HG02885 (cell line): ENCODE measurements at regions not wholly inside any gene's neighbourhood (a gene's known extent, or its start where the extent isn't known, plus 50 kb on each side); places are given as distances from the start of the nearest gene placed in this dataset.

Source experiments
- ATAC-seq: cut with Tn5 transposase; IDR thresholded peaks from one replicate; pipeline ENCODE4 v1.9.1; 2021; ENCODE audit warnings: mild to moderate bottlenecking; ENCODE audit not compliant: unreplicated experiment, poor library complexity

- ATAC-seq: no peak
These were observed 792.9 kb upstream of the GHITM start for GRCh38 chr10:83346266-83346910.

- no peak for ATAC-seq
These were observed 786.7 kb upstream of the GHITM start for GRCh38 chr10:83352588-83352987.

- no peak for ATAC-seq
These were observed 784.9 kb upstream of the GHITM start for GRCh38 chr10:83354456-83354855.

- no peak for ATAC-seq
These were observed 782.3 kb upstream of the GHITM start for GRCh38 chr10:83357004-83357403.

GRCh38 chr10:83357627-83358026 is 781.7 kb upstream of the GHITM start:
- ATAC-seq: no peak

GRCh38 chr10:83367036-83367435 is 772.3 kb upstream of the GHITM start:
- ATAC-seq: no peak

- no peak for ATAC-seq
These were observed 767.4 kb upstream of the GHITM start for GRCh38 chr10:83371696-83372490.

- no peak for ATAC-seq
These were observed 766.7 kb upstream of the GHITM start for GRCh38 chr10:83372646-83373045.

- no peak for ATAC-seq
These were observed 765.6 kb upstream of the GHITM start for GRCh38 chr10:83373671-83374070.

GRCh38 chr10:83374741-83375140 is 764.6 kb upstream of the GHITM start:
- ATAC-seq: no peak

- ATAC-seq: no peak
These were observed 764.0 kb upstream of the GHITM start for GRCh38 chr10:83375274-83375673.

GRCh38 chr10:83397806-83398205 is 741.5 kb upstream of the GHITM start:
- ATAC-seq: no peak

- no peak for ATAC-seq
These were observed 728.7 kb upstream of the GHITM start for GRCh38 chr10:83410570-83410969.

GRCh38 chr10:83425306-83425705 is 714.0 kb upstream of the GHITM start:
- no peak for ATAC-seq

GRCh38 chr10:83427101-83427500 is 712.2 kb upstream of the GHITM start:
- ATAC-seq: no peak

GRCh38 chr10:83432261-83433045 is 706.9 kb upstream of the GHITM start:
- ATAC-seq: no peak

- ATAC-seq: no peak
These were observed 705.6 kb upstream of the GHITM start for GRCh38 chr10:83433705-83434104.

GRCh38 chr10:83448013-83448412 is 691.3 kb upstream of the GHITM start:
- ATAC-seq: no peak

- no peak for ATAC-seq
These were observed 680.7 kb upstream of the GHITM start for GRCh38 chr10:83458611-83459010.

- ATAC-seq: no peak
These were observed 680.2 kb upstream of the GHITM start for GRCh38 chr10:83459124-83459523.

- no peak for ATAC-seq
These were observed 669.5 kb upstream of the GHITM start for GRCh38 chr10:83469728-83470331.
